K562 (cell line): ENCODE measurements at regions not wholly inside any gene's neighbourhood (a gene's known extent, or its start where the extent isn't known, plus 50 kb on each side); places are given as distances from the start of the nearest gene placed in this dataset.

Source experiments
- E2F8 ChIP-seq: fragments of 450-650 bp; IDR thresholded peaks from 2 replicates; pipeline ENCODE4 v1.7.1; 2018; ENCODE audit warnings: mild to moderate bottlenecking, low read depth; ENCODE audit not compliant: partially characterized antibody
- ZNF592 ChIP-seq: fragments of 450-650 bp; IDR thresholded peaks from 2 replicates; pipeline ENCODE4 v1.6.1; 2017; ENCODE audit warnings: antibody characterized with exemption, mild to moderate bottlenecking

- no peak for TF ChIP-seq ZNF592
- no peak for TF ChIP-seq E2F8
Measured at GRCh38 chr2:21396252-21396651, 272.5 kb downstream of the TDRD15 start.
